DOHH2 (cell line): ENCODE measurements at regions not wholly inside any gene's neighbourhood (a gene's known extent, or its start where the extent isn't known, plus 50 kb on each side); places are given as distances from the start of the nearest gene placed in this dataset.

Source experiments
- H3F3A ChIP-seq: fragments of 200-600 bp; sonication (generic), shearing (Covaris generic); 2 replicates; pipeline ENCODE4 v1.6.0; 2016; ENCODE audit warnings: antibody characterized with exemption, mild to moderate bottlenecking; ENCODE audit not compliant: control insufficient read depth, insufficient read depth
- H3K27ac ChIP-seq: fragments of 200-600 bp; sonication (generic); 2 replicates; pipeline ENCODE4 v1.5.1; 2014; ENCODE audit warnings: low read depth, mild to moderate bottlenecking, low read length, moderate library complexity
- H3K27me3 ChIP-seq: fragments of 200-600 bp; sonication (generic); 2 replicates; pipeline ENCODE4 v1.6.1; 2014; ENCODE audit warnings: mild to moderate bottlenecking, low read length, mixed read lengths; ENCODE audit not compliant: control insufficient read depth
- H3K36me3 ChIP-seq: fragments of 200-600 bp; sonication (generic); 2 replicates; pipeline ENCODE4 v1.6.1; 2014; ENCODE audit warnings: mild to moderate bottlenecking, low read length, moderate library complexity, mixed read lengths; ENCODE audit not compliant: control insufficient read depth
- H3K4me1 ChIP-seq: fragments of 200-600 bp; sonication (generic); 2 replicates; pipeline ENCODE4 v1.6.1; 2014; ENCODE audit warnings: mild to moderate bottlenecking, low read length, mixed read lengths; ENCODE audit not compliant: control insufficient read depth
- H3K4me2 ChIP-seq: fragments of 200-600 bp; sonication (generic); 2 replicates; pipeline ENCODE4 v1.6.0; 2014; ENCODE audit warnings: mild to moderate bottlenecking, low read length, moderate library complexity
- H3K4me3 ChIP-seq: fragments of 200-600 bp; sonication (generic); 2 replicates; pipeline ENCODE4 v1.5.1; 2014; ENCODE audit warnings: mild to moderate bottlenecking, low read length, mixed read lengths
- H3K79me2 ChIP-seq: fragments of 200-600 bp; sonication (generic); 2 replicates; pipeline ENCODE4 v1.6.1; 2014; ENCODE audit warnings: mild to moderate bottlenecking, low read length, mixed read lengths; ENCODE audit not compliant: control insufficient read depth
- H3K9me2 ChIP-seq: fragments of 200-600 bp; sonication (generic); replicated peaks from 2 replicates; pipeline ENCODE4 v1.6.1; 2014; ENCODE audit warnings: mild to moderate bottlenecking, low read length, mixed read lengths; ENCODE audit not compliant: control insufficient read depth
- H3K9me3 ChIP-seq: fragments of 200-600 bp; sonication (generic); 2 replicates; pipeline ENCODE4 v1.6.1; 2014; ENCODE audit warnings: antibody characterized with exemption, low read length, mixed read lengths; ENCODE audit not compliant: control insufficient read depth, insufficient read depth
- H4K20me1 ChIP-seq: fragments of 200-600 bp; sonication (generic); 2 replicates; pipeline ENCODE4 v1.6.0; 2014; ENCODE audit warnings: low read depth, mild to moderate bottlenecking, antibody characterized with exemption, low read length, moderate library complexity; ENCODE audit not compliant: control insufficient read depth, insufficient read depth
- EZH2phosphoT487 ChIP-seq: fragments of 200-600 bp; sonication (generic); IDR thresholded peaks from 2 replicates; pipeline ENCODE4 v1.6.1; 2017; ENCODE audit warnings: borderline replicate concordance, mild to moderate bottlenecking, antibody characterized with exemption, low read length, moderate library complexity, mixed read lengths
- TF ChIP-seq, protein P1 (sequence below): fragments of 200-600 bp; sonication (generic); IDR thresholded peaks from one replicate; pipeline ENCODE4 v1.5.1; 2014; ENCODE audit warnings: antibody characterized with exemption, mild to moderate bottlenecking, low read depth, low read length; ENCODE audit not compliant: poor library complexity, severe bottlenecking

DNA sequence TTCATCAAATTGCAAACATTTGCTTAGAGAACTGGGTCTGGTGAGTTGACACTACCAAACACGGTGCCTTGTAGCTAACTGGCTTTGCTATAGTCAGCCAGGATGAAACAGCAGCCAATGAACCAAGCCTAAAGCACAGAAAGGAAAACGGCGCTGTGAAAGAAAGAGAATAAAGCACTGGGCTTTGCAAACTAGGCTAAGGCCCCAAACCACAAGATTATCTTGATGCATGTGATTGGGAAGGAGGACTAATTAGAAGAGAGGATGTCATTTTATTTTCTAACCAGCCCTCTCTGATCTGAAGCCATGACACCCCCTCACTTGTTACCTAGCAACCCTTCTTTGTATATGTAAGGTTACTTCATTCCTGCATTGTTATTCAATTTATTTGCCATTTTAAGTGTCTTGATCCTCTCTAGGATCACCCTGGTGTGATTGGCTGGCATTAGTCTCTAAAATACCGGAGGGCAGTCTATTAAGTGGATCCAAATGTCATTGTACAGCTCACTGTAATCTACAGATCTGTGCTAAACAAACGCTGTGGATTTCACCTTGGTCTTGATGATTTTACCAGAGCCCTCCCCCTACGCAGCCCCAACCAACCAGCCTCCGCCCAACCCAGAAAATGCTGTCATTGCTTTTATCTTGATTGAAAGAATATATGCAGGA is 395.4 kb upstream of the ACVR2A start:
- no peaks in the 10 kb centered on the region for H3K4me1 ChIP-seq
- no peaks in the 10 kb centered on the region for H4K20me1 ChIP-seq
- no peaks in the 10 kb centered on the region for H3K79me2 ChIP-seq
- no peaks in the 10 kb centered on the region for H3K36me3 ChIP-seq
- H3K27ac ChIP-seq: no peak overlapping the region
- no peaks in the 10 kb centered on the region for H3K9me3 ChIP-seq
- no peaks in the 10 kb centered on the region for H3K9me2 ChIP-seq
- no peak overlapping the region for H3K4me3 ChIP-seq
- no peaks in the 10 kb centered on the region for H3K27me3 ChIP-seq
- H3K4me2 ChIP-seq: no peak overlapping the region
- TF ChIP-seq, protein P1, sequence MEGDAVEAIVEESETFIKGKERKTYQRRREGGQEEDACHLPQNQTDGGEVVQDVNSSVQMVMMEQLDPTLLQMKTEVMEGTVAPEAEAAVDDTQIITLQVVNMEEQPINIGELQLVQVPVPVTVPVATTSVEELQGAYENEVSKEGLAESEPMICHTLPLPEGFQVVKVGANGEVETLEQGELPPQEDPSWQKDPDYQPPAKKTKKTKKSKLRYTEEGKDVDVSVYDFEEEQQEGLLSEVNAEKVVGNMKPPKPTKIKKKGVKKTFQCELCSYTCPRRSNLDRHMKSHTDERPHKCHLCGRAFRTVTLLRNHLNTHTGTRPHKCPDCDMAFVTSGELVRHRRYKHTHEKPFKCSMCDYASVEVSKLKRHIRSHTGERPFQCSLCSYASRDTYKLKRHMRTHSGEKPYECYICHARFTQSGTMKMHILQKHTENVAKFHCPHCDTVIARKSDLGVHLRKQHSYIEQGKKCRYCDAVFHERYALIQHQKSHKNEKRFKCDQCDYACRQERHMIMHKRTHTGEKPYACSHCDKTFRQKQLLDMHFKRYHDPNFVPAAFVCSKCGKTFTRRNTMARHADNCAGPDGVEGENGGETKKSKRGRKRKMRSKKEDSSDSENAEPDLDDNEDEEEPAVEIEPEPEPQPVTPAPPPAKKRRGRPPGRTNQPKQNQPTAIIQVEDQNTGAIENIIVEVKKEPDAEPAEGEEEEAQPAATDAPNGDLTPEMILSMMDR: no peak
- H3F3A ChIP-seq: no peaks in the 10 kb centered on the region

GRCh38 chr2:147442816-147443215 is 402.0 kb upstream of the ACVR2A start:
- no peaks in the 10 kb centered on the region for H3K27me3 ChIP-seq
- no peaks in the 10 kb centered on the region for H3K36me3 ChIP-seq
- no peak for TF ChIP-seq EZH2phosphoT487
- TF ChIP-seq, protein P1: no peak
- no peaks in the 10 kb centered on the region for H4K20me1 ChIP-seq
- no peak overlapping the region for H3K4me3 ChIP-seq
- H3K9me3 ChIP-seq: no peaks in the 10 kb centered on the region
- H3K4me1 ChIP-seq: no peaks in the 10 kb centered on the region
- H3K79me2 ChIP-seq: no peaks in the 10 kb centered on the region
- no peaks in the 10 kb centered on the region for H3K9me2 ChIP-seq
- H3K27ac ChIP-seq: no peak overlapping the region
- H3K4me2 ChIP-seq: no peak overlapping the region
- H3F3A ChIP-seq: no peaks in the 10 kb centered on the region

DNA sequence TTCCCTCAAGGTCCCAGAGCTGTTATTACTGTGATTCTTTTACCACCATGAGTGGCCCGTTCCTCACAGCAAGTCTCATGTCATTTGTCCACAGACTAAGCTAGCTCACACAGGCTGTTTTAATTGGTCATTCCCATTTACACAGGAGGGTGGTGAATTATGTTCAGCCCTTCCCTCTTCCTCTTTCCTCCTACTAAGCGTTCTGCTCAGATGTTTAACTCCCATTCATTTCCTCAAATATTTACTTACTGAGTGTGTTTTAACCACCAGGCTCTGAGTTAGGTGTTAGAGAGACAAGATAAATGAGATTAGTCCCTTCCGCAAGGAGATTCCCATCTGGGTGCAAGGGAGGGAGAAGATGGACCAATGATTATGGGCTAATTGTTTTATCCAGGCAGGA is 403.6 kb upstream of the ACVR2A start:
- H3K9me2 ChIP-seq: no peaks in the 10 kb centered on the region
- no peaks in the 10 kb centered on the region for H3K9me3 ChIP-seq
- no peaks in the 10 kb centered on the region for H3K4me1 ChIP-seq
- H4K20me1 ChIP-seq: no peaks in the 10 kb centered on the region
- no peaks in the 10 kb centered on the region for H3F3A ChIP-seq
- H3K4me3 ChIP-seq: no peak overlapping the region
- no peaks in the 10 kb centered on the region for H3K27me3 ChIP-seq
- H3K27ac ChIP-seq: no peak overlapping the region
- no peak overlapping the region for H3K4me2 ChIP-seq
- H3K36me3 ChIP-seq: no peaks in the 10 kb centered on the region
- no peak for TF ChIP-seq EZH2phosphoT487
- TF ChIP-seq, protein P1: no peak
- no peaks in the 10 kb centered on the region for H3K79me2 ChIP-seq
